HG03575 (cell line): ENCODE measurements at regions not wholly inside any gene's neighbourhood (a gene's known extent, or its start where the extent isn't known, plus 50 kb on each side); places are given as distances from the start of the nearest gene placed in this dataset.
"Not testable (repeated sequence)": the region's sequence is repeated elsewhere in the genome, so short reads cannot be mapped to it uniquely, and the experiment has no call there.

ENCODE experiments used
- ATAC-seq: cut with Tn5 transposase; IDR thresholded peaks from one replicate; pipeline ENCODE4 v1.9.1; 2021; ENCODE audit not compliant: unreplicated experiment, insufficient number of reproducible peaks, low FRiP score; ENCODE audit errors: extremely low read depth

GRCh38 chr6:164795056-164795815 is 514.2 kb downstream of the C6orf118 start:
- ATAC-seq, result no peak

GRCh38 chr6:164792666-164793065 is 516.7 kb downstream of the C6orf118 start:
- ATAC-seq, result no peak

- no peak for ATAC-seq
Measured at GRCh38 chr6:164791498-164791897, 517.9 kb downstream of the C6orf118 start.

- ATAC-seq, result no peak
Measured at GRCh38 chr6:164763788-164764187, 545.6 kb downstream of the C6orf118 start.

GRCh38 chr6:164757451-164757850 is 552.0 kb downstream of the C6orf118 start:
- no peak for ATAC-seq

- ATAC-seq, result no peak
Measured at GRCh38 chr6:164756723-164757122, 552.7 kb downstream of the C6orf118 start.

- ATAC-seq, result no peak
Measured at GRCh38 chr6:164756142-164756541, 553.3 kb downstream of the C6orf118 start.

- ATAC-seq, result no peak
Measured at GRCh38 chr6:164753517-164753916, 555.9 kb downstream of the C6orf118 start.

GRCh38 chr6:164751395-164751794 is 558.0 kb downstream of the C6orf118 start:
- no peak for ATAC-seq

- no peak for ATAC-seq
Measured at GRCh38 chr6:164750128-164750527, 559.3 kb downstream of the C6orf118 start.

- no peak for ATAC-seq
Measured at GRCh38 chr6:164749221-164750064, 560.0 kb downstream of the C6orf118 start.

- no peak for ATAC-seq
Measured at GRCh38 chr6:164744301-164744700, 565.1 kb downstream of the C6orf118 start.

GRCh38 chr6:164741938-164742451 is 567.4 kb downstream of the C6orf118 start:
- ATAC-seq, result no peak

- ATAC-seq, result not testable (repeated sequence)
Measured at GRCh38 chr6:164736090-164736489, 573.3 kb downstream of the C6orf118 start.

- no peak for ATAC-seq
Measured at GRCh38 chr6:164731539-164731938, 577.9 kb downstream of the C6orf118 start.

GRCh38 chr6:164721460-164721859 is 587.9 kb downstream of the C6orf118 start:
- ATAC-seq, result no peak

- ATAC-seq, result no peak
Measured at GRCh38 chr6:164700497-164700896, 608.9 kb downstream of the C6orf118 start.

GRCh38 chr6:164695896-164696295 is 613.5 kb downstream of the C6orf118 start:
- no peak for ATAC-seq

- ATAC-seq, result no peak
Measured at GRCh38 chr6:164694386-164694785, 615.0 kb downstream of the C6orf118 start.

- no peak for ATAC-seq
Measured at GRCh38 chr6:164693944-164694343, 615.5 kb downstream of the C6orf118 start.
